Activated naive CD8-positive, alpha-beta T cell treated with anti-CD3 and anti-CD28 coated beads, Interleukin-2, amount 10 ng/mL, durations not matched to agents 7 days and 5 days (primary cell): ENCODE measurements at regions not wholly inside any gene's neighbourhood (a gene's known extent, or its start where the extent isn't known, plus 50 kb on each side); places are given as distances from the start of the nearest gene placed in this dataset.

Source experiments
- ATAC-seq: fragments of 150-1000 bp; cut with Tn5 transposase; one replicate; pipeline ENCODE4 v1.10.0; 2021; ENCODE audit warnings: low read depth, moderate library complexity
- POLR2A ChIA-PET: fragments of 350-600 bp; sonication (Branson Sonifier 250); formaldehyde crosslinking; loops from one replicate; lab custom pipeline; 2021; ENCODE audit warnings: antibody characterized with exemption; lab: Charles Lee
- DNase-seq: peaks from one replicate; pipeline ENCODE4 v3.0.0; 2021
- H3K27ac Mint-ChIP-seq: one replicate; pipeline ENCODE4 v1.8.0; 2022; ENCODE audit warnings: mild to moderate bottlenecking, mixed read lengths
- H3K27me3 Mint-ChIP-seq: one replicate; pipeline ENCODE4 v1.8.0; 2022; ENCODE audit warnings: mild to moderate bottlenecking, moderate library complexity, mixed read lengths
- H3K36me3 Mint-ChIP-seq: one replicate; pipeline ENCODE4 v1.8.0; 2021; ENCODE audit warnings: mild to moderate bottlenecking, mixed read lengths
- H3K4me1 Mint-ChIP-seq: one replicate; pipeline ENCODE4 v1.8.0; 2021; ENCODE audit warnings: mixed read lengths
- H3K4me3 Mint-ChIP-seq: one replicate; pipeline ENCODE4 v1.8.0; 2022; ENCODE audit warnings: mild to moderate bottlenecking, moderate library complexity, mixed read lengths
- H3K9me3 Mint-ChIP-seq: one replicate; pipeline ENCODE4 v1.8.0; 2021; ENCODE audit warnings: mixed read lengths

- no peak for DNase-seq
- no peak overlapping the region for H3K4me3 Mint-ChIP-seq
These were observed 172.8 kb downstream of the ZIC5 start for GRCh38 chr13:99798756-99799155.

GRCh38 chr13:99797691-99798090, 173.9 kb downstream of the ZIC5 start:
- POLR2A ChIA-PET, result no interaction called here
- Mint-ChIP-seq H3K27me3 (no peaks in the 10 kb centered on the region), H3K4me1 (no peaks in the 10 kb centered on the region), H3K36me3 (no peaks in the 10 kb centered on the region), H3K4me3 (no peak overlapping the region), H3K27ac (no peak overlapping the region), H3K9me3 (no peaks in the 10 kb centered on the region)
- DNase-seq, result no peak
- ATAC-seq, result no peak

More at GRCh38 chr13:99798756-99799155, 172.8 kb downstream of the ZIC5 start:
- H3K27me3 Mint-ChIP-seq, result no peaks in the 10 kb centered on the region
- H3K36me3 Mint-ChIP-seq, result no peaks in the 10 kb centered on the region
- no peak for ATAC-seq
- POLR2A ChIA-PET, result interaction anchor here (0.6 kb wide), 1 partner anchor 42 kb away, joined by 6 read pairs; no protein-coding TSS in a partner anchor
- H3K4me1 Mint-ChIP-seq, result no peaks in the 10 kb centered on the region
- no peaks in the 10 kb centered on the region for H3K9me3 Mint-ChIP-seq
- H3K27ac Mint-ChIP-seq, result no peak overlapping the region

GRCh38 chr13:99796175-99796819, 175.3 kb downstream of the ZIC5 start:
- Mint-ChIP-seq H3K4me3 (no peak overlapping the region), H3K36me3 (no peaks in the 10 kb centered on the region), H3K27ac (no peak overlapping the region), H3K27me3 (no peaks in the 10 kb centered on the region), H3K4me1 (no peaks in the 10 kb centered on the region), H3K9me3 (no peaks in the 10 kb centered on the region)
- ATAC-seq, result peak; percentile 45
- peak; percentile 36 for DNase-seq
- POLR2A ChIA-PET, result no interaction called here

GRCh38 chr13:99792079-99792921, 179.3 kb downstream of the ZIC5 start:
- no peak for ATAC-seq
- no peaks in the 10 kb centered on the region for H3K4me1 Mint-ChIP-seq
- H3K9me3 Mint-ChIP-seq, result peaks cover 4% of the 10 kb centered on the region
- POLR2A ChIA-PET, result no interaction called here
- H3K27me3 Mint-ChIP-seq, result no peaks in the 10 kb centered on the region
- H3K36me3 Mint-ChIP-seq, result peaks cover 3% of the 10 kb centered on the region
- no peak overlapping the region for H3K4me3 Mint-ChIP-seq
- H3K27ac Mint-ChIP-seq, result no peak overlapping the region
- DNase-seq, result no peak

GRCh38 chr13:99782669-99783068, 188.9 kb downstream of the ZIC5 start:
- DNase-seq (no peak), ATAC-seq (no peak)
- Mint-ChIP-seq H3K4me3 (no peak overlapping the region), H3K36me3 (peaks cover 8% of the 10 kb centered on the region), H3K4me1 (no peaks in the 10 kb centered on the region), H3K9me3 (peaks cover 4% of the 10 kb centered on the region), H3K27ac (no peak overlapping the region), H3K27me3 (no peaks in the 10 kb centered on the region)
- POLR2A ChIA-PET, result no interaction called here

- Mint-ChIP-seq H3K9me3 (peaks cover 4% of the 10 kb centered on the region), H3K4me3 (no peak overlapping the region), H3K4me1 (no peaks in the 10 kb centered on the region), H3K36me3 (peaks cover 7% of the 10 kb centered on the region), H3K27ac (no peak overlapping the region), H3K27me3 (no peaks in the 10 kb centered on the region)
- ATAC-seq, result no peak
- no peak for DNase-seq
- POLR2A ChIA-PET, result no interaction called here
These were observed 193.1 kb downstream of the ZIC5 start for GRCh38 chr13:99778500-99778899.

GRCh38 chr13:99777873-99778272, 193.7 kb downstream of the ZIC5 start:
- POLR2A ChIA-PET, result no interaction called here
- H3K4me1 Mint-ChIP-seq, result no peaks in the 10 kb centered on the region
- H3K27ac Mint-ChIP-seq, result no peak overlapping the region

GRCh38 chr13:99774644-99775043, 196.9 kb downstream of the ZIC5 start:
- DNase-seq (no peak), ATAC-seq (no peak)
- no peaks in the 10 kb centered on the region for H3K4me1 Mint-ChIP-seq
- H3K27ac Mint-ChIP-seq, result no peak overlapping the region
- POLR2A ChIA-PET, result no interaction called here
- no peaks in the 10 kb centered on the region for H3K9me3 Mint-ChIP-seq
- H3K4me3 Mint-ChIP-seq, result no peak overlapping the region
- H3K36me3 Mint-ChIP-seq, result peaks cover 3% of the 10 kb centered on the region
- no peaks in the 10 kb centered on the region for H3K27me3 Mint-ChIP-seq

More at GRCh38 chr13:99777873-99778272, 193.7 kb downstream of the ZIC5 start:
- peaks cover 7% of the 10 kb centered on the region for H3K36me3 Mint-ChIP-seq
- ATAC-seq (no peak), DNase-seq (no peak)
- no peak overlapping the region for H3K4me3 Mint-ChIP-seq
- H3K9me3 Mint-ChIP-seq, result peaks cover 3% of the 10 kb centered on the region
- H3K27me3 Mint-ChIP-seq, result no peaks in the 10 kb centered on the region

- Mint-ChIP-seq H3K4me3 (no peak overlapping the region), H3K27ac (no peak overlapping the region), H3K27me3 (no peaks in the 10 kb centered on the region), H3K9me3 (peaks cover 21% of the 10 kb centered on the region), H3K36me3 (peaks cover 8% of the 10 kb centered on the region), H3K4me1 (no peaks in the 10 kb centered on the region)
- DNase-seq (no peak), ATAC-seq (no peak)
- POLR2A ChIA-PET, result no interaction called here
These were observed 202.6 kb downstream of the ZIC5 start for GRCh38 chr13:99768986-99769385.

- peaks cover 10% of the 10 kb centered on the region for H3K36me3 Mint-ChIP-seq
- ATAC-seq (no peak), DNase-seq (no peak)
- no peak overlapping the region for H3K27ac Mint-ChIP-seq
- POLR2A ChIA-PET, result no interaction called here
- H3K27me3 Mint-ChIP-seq, result no peaks in the 10 kb centered on the region
- H3K4me1 Mint-ChIP-seq, result no peaks in the 10 kb centered on the region
- H3K4me3 Mint-ChIP-seq, result no peak overlapping the region
- peaks cover 28% of the 10 kb centered on the region for H3K9me3 Mint-ChIP-seq
These were observed 204.9 kb downstream of the ZIC5 start for GRCh38 chr13:99766641-99767045.

GRCh38 chr13:99765869-99766268, 205.7 kb downstream of the ZIC5 start:
- DNase-seq (no peak), ATAC-seq (no peak)
- Mint-ChIP-seq H3K36me3 (peaks cover 10% of the 10 kb centered on the region), H3K27me3 (no peaks in the 10 kb centered on the region), H3K4me1 (no peaks in the 10 kb centered on the region), H3K27ac (no peak overlapping the region), H3K4me3 (no peak overlapping the region), H3K9me3 (peaks cover 31% of the 10 kb centered on the region)
- POLR2A ChIA-PET, result no interaction called here

GRCh38 chr13:99760456-99760855, 211.1 kb downstream of the ZIC5 start:
- DNase-seq (no peak), ATAC-seq (no peak)
- H3K9me3 Mint-ChIP-seq, result peaks cover 24% of the 10 kb centered on the region
- H3K27ac Mint-ChIP-seq, result no peak overlapping the region
- peaks cover 8% of the 10 kb centered on the region for H3K36me3 Mint-ChIP-seq
- POLR2A ChIA-PET, result no interaction called here
- H3K4me3 Mint-ChIP-seq, result no peak overlapping the region
- no peaks in the 10 kb centered on the region for H3K27me3 Mint-ChIP-seq
- peaks cover 1% of the 10 kb centered on the region for H3K4me1 Mint-ChIP-seq

GRCh38 chr13:99759163-99759552, 212.4 kb downstream of the ZIC5 start:
- Mint-ChIP-seq H3K4me1 (peaks cover 1% of the 10 kb centered on the region), H3K27me3 (no peaks in the 10 kb centered on the region), H3K9me3 (peaks cover 17% of the 10 kb centered on the region), H3K4me3 (no peak overlapping the region), H3K36me3 (peaks cover 6% of the 10 kb centered on the region), H3K27ac (no peak overlapping the region)
- DNase-seq (no peak), ATAC-seq (no peak)
- POLR2A ChIA-PET, result no interaction called here
